IMR-90 (cell line): ENCODE measurements at regions not wholly inside any gene's neighbourhood (a gene's known extent, or its start where the extent isn't known, plus 50 kb on each side); places are given as distances from the start of the nearest gene placed in this dataset.

ENCODE experiments used
- CEBPB ChIP-seq: IDR thresholded peaks from 2 replicates; pipeline ENCODE4 v1.6.1; 2012; ENCODE audit warnings: low read depth, low read length, improper control_type of control experiment
- CHD1 ChIP-seq: IDR thresholded peaks from 2 replicates; pipeline ENCODE4 v1.6.1; 2012; ENCODE audit warnings: low read depth, low read length, improper control_type of control experiment
- FOS ChIP-seq: fragments of 150-350 bp; IDR thresholded peaks from 2 replicates; pipeline ENCODE4 v1.6.1; 2016; ENCODE audit warnings: low read depth, low read length
- MAFK ChIP-seq: IDR thresholded peaks from 2 replicates; pipeline ENCODE4 v1.6.1; 2012; ENCODE audit warnings: low read depth, low read length, improper control_type of control experiment
- MAZ ChIP-seq: IDR thresholded peaks from 2 replicates; pipeline ENCODE4 v1.6.1; 2012; ENCODE audit warnings: low read depth, mild to moderate bottlenecking, low read length, improper control_type of control experiment, moderate library complexity, borderline replicate concordance
- POLR2A ChIP-seq: IDR thresholded peaks from 2 replicates; pipeline ENCODE4 v1.6.1; 2012; ENCODE audit warnings: mild to moderate bottlenecking, low read depth, low read length
- RCOR1 ChIP-seq: IDR thresholded peaks from 2 replicates; pipeline ENCODE4 v1.6.1; 2012; ENCODE audit warnings: mild to moderate bottlenecking, low read length, improper control_type of control experiment; ENCODE audit not compliant: insufficient replicate concordance
- RFX5 ChIP-seq: IDR thresholded peaks from 2 replicates; pipeline ENCODE4 v1.8.0; 2012; ENCODE audit warnings: low read depth, mild to moderate bottlenecking, low read length, moderate library complexity
- SMC3 ChIP-seq: fragments of 150-350 bp; IDR thresholded peaks from 2 replicates; pipeline ENCODE4 v1.6.1; 2016; ENCODE audit warnings: low read depth, mild to moderate bottlenecking, antibody characterized with exemption, low read length, moderate library complexity
- TF ChIP-seq, protein P1 (sequence below): conservative IDR thresholded peaks from 2 replicates; pipeline ENCODE4 v1.5.1; 2012; ENCODE audit warnings: mild to moderate bottlenecking, low read depth, low read length, improper control_type of control experiment
- TF ChIP-seq, protein P2 (sequence below): fragments of 150-350 bp; IDR thresholded peaks from 2 replicates; pipeline ENCODE4 v1.6.1; 2016; ENCODE audit warnings: low read depth, mild to moderate bottlenecking, low read length, moderate library complexity, borderline replicate concordance
- TF ChIP-seq, protein P3 (sequence below): fragments of 150-350 bp; IDR thresholded peaks from 2 replicates; pipeline ENCODE4 v1.6.1; 2017; ENCODE audit warnings: mild to moderate bottlenecking, antibody characterized with exemption, low read length, low read depth

DNA sequence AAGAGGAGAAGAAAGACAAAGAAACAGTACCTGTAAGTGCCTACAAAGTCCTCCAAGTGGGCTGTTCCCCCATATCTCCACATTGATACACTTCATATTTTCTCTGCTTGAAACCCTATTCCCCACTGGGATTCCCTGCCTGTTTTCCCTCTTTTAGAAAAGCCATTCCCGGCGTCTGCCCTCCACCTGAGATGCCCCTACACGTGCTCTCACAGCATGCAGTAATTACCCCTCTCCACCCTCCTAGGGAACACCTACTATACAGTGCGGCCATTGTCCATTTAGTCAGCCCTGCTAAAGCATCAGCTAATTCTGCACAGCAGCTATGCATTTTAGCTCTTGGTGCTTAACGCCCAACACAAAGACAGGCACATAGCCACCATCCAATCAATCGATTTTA is 135.7 kb upstream of the TIAM1 start:
- TF ChIP-seq, protein P1, sequence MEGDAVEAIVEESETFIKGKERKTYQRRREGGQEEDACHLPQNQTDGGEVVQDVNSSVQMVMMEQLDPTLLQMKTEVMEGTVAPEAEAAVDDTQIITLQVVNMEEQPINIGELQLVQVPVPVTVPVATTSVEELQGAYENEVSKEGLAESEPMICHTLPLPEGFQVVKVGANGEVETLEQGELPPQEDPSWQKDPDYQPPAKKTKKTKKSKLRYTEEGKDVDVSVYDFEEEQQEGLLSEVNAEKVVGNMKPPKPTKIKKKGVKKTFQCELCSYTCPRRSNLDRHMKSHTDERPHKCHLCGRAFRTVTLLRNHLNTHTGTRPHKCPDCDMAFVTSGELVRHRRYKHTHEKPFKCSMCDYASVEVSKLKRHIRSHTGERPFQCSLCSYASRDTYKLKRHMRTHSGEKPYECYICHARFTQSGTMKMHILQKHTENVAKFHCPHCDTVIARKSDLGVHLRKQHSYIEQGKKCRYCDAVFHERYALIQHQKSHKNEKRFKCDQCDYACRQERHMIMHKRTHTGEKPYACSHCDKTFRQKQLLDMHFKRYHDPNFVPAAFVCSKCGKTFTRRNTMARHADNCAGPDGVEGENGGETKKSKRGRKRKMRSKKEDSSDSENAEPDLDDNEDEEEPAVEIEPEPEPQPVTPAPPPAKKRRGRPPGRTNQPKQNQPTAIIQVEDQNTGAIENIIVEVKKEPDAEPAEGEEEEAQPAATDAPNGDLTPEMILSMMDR: no peak
- TF ChIP-seq POLR2A (no peak), RCOR1 (no peak), MAZ (no peak), RFX5 (no peak), MAFK (no peak), CEBPB (no peak), SMC3 (no peak), CHD1 (no peak), FOS (no peak)
- TF ChIP-seq, protein P2, sequence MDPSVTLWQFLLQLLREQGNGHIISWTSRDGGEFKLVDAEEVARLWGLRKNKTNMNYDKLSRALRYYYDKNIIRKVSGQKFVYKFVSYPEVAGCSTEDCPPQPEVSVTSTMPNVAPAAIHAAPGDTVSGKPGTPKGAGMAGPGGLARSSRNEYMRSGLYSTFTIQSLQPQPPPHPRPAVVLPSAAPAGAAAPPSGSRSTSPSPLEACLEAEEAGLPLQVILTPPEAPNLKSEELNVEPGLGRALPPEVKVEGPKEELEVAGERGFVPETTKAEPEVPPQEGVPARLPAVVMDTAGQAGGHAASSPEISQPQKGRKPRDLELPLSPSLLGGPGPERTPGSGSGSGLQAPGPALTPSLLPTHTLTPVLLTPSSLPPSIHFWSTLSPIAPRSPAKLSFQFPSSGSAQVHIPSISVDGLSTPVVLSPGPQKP: no peak
- TF ChIP-seq, protein P3, sequence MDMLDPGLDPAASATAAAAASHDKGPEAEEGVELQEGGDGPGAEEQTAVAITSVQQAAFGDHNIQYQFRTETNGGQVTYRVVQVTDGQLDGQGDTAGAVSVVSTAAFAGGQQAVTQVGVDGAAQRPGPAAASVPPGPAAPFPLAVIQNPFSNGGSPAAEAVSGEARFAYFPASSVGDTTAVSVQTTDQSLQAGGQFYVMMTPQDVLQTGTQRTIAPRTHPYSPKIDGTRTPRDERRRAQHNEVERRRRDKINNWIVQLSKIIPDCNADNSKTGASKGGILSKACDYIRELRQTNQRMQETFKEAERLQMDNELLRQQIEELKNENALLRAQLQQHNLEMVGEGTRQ: no peak
